Nephron progenitor cell (in vitro differentiated cells): ENCODE measurements at regions not wholly inside any gene's neighbourhood (a gene's known extent, or its start where the extent isn't known, plus 50 kb on each side); places are given as distances from the start of the nearest gene placed in this dataset.

Source experiments
- DNase-seq: peaks from one replicate; pipeline ENCODE4 v3.0.0; 2021
- H3K27ac Mint-ChIP-seq: 2 replicates; pipeline ENCODE4 v1.8.0; 2021; ENCODE audit warnings: mild to moderate bottlenecking, moderate library complexity, mixed read lengths
- H3K27me3 Mint-ChIP-seq: 2 replicates; pipeline ENCODE4 v1.8.0; 2021; ENCODE audit warnings: mild to moderate bottlenecking, low read depth, mixed read lengths; ENCODE audit not compliant: poor library complexity
- H3K36me3 Mint-ChIP-seq: 2 replicates; pipeline ENCODE4 v1.8.0; 2021; ENCODE audit warnings: low read depth, mixed read lengths
- H3K4me1 Mint-ChIP-seq: 2 replicates; pipeline ENCODE4 v1.8.0; 2021; ENCODE audit warnings: mixed read lengths
- H3K4me3 Mint-ChIP-seq: 2 replicates; pipeline ENCODE4 v1.8.0; 2021; ENCODE audit warnings: mild to moderate bottlenecking, moderate library complexity, mixed read lengths
- H3K9me3 Mint-ChIP-seq: 2 replicates; pipeline ENCODE4 v1.8.0; 2021; ENCODE audit warnings: mild to moderate bottlenecking, moderate library complexity, mixed read lengths
- TF ChIP-seq, protein P1 (sequence below): fragments of 200-600 bp; sonication (generic); IDR thresholded peaks from 2 replicates; pipeline ENCODE4 v1.5.0; 2021; ENCODE audit warnings: antibody characterized with exemption

DNA sequence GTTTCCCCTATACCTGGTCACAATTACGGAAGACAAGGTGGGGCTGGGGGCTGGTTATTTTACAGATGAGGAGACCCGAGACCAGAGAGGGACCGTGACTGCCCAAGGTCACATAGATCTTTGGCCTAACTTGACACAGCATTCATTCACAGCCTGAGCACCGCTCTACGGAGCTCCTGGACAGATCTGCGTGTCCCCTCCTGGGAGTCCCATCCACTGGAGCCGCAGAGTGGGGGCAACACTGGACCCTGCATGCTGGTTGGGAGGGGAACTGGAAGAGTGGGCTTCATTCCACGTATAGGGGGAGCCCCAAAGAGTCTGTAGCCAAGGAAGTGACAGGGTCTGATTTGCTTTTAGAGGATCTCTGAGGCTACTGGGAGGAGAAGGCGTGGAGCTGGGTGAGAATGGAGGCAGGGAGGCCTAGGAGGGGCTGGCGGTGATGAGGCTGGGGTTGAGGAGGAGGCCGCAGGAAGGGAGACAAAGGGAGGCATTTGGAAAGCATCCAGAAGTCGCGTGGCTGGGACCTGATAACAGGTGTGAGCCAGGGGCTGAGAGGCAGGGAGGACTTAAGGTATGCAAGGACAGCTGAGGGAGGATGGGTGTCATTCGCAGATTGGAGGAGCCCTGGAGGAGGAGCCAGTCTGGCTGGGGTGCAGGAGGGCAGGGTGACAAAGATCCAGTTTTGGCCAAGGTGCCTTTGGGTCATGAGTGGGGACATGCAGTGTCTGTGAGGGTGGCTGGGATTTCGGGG, 64.3 kb upstream of the IER5L start:
- Mint-ChIP-seq H3K4me1 (peaks cover 59% of the 10 kb centered on the region), H3K36me3 (no peaks in the 10 kb centered on the region), H3K27me3 (peaks cover 16% of the 10 kb centered on the region), H3K27ac (no peak overlapping the region), H3K9me3 (no peaks in the 10 kb centered on the region), H3K4me3 (no peak overlapping the region)
- no peak for DNase-seq
- TF ChIP-seq, protein P1, sequence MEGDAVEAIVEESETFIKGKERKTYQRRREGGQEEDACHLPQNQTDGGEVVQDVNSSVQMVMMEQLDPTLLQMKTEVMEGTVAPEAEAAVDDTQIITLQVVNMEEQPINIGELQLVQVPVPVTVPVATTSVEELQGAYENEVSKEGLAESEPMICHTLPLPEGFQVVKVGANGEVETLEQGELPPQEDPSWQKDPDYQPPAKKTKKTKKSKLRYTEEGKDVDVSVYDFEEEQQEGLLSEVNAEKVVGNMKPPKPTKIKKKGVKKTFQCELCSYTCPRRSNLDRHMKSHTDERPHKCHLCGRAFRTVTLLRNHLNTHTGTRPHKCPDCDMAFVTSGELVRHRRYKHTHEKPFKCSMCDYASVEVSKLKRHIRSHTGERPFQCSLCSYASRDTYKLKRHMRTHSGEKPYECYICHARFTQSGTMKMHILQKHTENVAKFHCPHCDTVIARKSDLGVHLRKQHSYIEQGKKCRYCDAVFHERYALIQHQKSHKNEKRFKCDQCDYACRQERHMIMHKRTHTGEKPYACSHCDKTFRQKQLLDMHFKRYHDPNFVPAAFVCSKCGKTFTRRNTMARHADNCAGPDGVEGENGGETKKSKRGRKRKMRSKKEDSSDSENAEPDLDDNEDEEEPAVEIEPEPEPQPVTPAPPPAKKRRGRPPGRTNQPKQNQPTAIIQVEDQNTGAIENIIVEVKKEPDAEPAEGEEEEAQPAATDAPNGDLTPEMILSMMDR = no peak

DNA sequence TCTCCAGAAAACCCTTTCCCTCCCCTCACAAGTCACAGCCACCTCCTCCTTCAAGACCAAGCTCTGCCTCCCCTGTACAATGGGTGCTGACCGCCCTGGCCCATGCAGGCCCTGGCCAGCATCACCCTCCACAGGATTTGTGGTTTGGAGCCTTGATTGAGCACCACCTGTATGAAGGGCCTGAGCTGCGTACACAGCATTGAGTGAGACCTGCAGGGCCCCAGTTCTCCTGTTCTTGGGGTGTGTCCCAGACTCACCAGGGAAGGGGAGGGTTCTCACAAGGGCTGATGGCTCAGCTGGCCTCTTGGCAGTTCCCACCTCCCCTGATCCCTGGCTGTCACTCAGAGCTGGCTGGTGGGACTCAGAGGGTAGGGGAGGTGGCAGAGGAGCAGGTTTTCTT, 63.7 kb upstream of the IER5L start:
- Mint-ChIP-seq H3K9me3 (no peaks in the 10 kb centered on the region), H3K27ac (no peak overlapping the region), H3K27me3 (peaks cover 16% of the 10 kb centered on the region), H3K36me3 (no peaks in the 10 kb centered on the region), H3K4me3 (no peak overlapping the region), H3K4me1 (peaks cover 60% of the 10 kb centered on the region)
- TF ChIP-seq, protein P1 = no peak
- no peak for DNase-seq

DNA sequence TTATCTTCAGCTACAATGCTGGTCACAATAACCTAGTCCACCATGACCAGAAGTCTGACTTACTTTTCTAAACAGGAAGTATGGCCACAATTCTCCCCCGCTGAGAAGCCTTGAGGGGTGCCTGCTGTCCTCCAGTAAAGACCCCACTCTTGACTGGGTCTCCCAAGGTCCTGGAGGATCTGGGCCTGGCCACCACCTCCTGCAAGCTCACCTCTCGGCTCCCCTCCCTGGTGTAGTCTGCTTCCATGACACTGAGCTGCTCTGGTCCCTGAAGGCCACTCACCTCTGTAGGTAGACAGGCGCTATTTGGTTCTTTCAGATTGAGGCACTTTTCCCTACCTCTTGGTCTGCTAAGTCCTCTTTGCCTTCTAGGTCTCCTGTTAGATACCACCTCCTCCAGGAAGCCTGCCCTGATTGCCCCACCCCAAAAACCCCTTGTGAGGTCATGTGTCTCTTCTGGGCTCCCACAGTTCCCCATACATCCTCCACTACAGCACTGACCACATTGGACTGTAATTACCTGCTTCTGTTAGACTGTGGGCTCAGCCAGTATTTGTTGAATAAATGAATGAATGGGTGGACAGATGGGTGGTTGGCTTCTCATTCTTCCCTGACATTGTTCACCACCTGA, 62.6 kb upstream of the IER5L start:
- TF ChIP-seq, protein P1 = no peak
- H3K36me3 Mint-ChIP-seq = no peaks in the 10 kb centered on the region
- no peak overlapping the region for H3K4me3 Mint-ChIP-seq
- H3K27ac Mint-ChIP-seq = no peak overlapping the region
- H3K4me1 Mint-ChIP-seq = peaks cover 51% of the 10 kb centered on the region
- H3K9me3 Mint-ChIP-seq = no peaks in the 10 kb centered on the region
- H3K27me3 Mint-ChIP-seq = peaks cover 16% of the 10 kb centered on the region
- no peak for DNase-seq

DNA sequence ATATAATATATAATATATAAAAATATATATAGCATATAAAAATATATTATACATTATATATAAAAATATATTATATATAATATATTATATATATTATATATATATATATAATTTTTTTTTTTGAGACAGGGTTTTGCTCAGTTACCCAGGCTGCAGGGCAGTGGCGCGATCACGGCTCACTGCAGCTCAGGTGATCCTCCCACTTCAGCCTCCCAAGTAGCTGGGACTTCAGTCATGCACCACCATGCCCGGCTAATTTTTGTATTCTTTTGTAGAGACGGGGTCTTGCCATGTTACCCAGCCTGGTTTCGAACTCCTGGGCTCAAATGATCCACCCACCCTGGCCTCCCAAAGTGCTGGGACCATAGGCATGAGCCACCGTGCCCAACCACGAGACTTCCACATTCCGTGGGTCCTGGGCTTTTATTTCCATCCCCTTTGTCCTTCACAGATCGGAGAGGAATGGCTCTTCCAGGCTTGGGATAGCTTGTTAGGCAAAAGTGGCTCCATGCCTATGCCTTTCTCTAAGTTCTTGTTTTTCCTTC, 62.0 kb upstream of the IER5L start:
- no peaks in the 10 kb centered on the region for H3K9me3 Mint-ChIP-seq
- peaks cover 46% of the 10 kb centered on the region for H3K4me1 Mint-ChIP-seq
- no peak overlapping the region for H3K4me3 Mint-ChIP-seq
- H3K27ac Mint-ChIP-seq = no peak overlapping the region
- TF ChIP-seq, protein P1 = no peak
- no peaks in the 10 kb centered on the region for H3K36me3 Mint-ChIP-seq
- no peak for DNase-seq
- peaks cover 16% of the 10 kb centered on the region for H3K27me3 Mint-ChIP-seq

DNA sequence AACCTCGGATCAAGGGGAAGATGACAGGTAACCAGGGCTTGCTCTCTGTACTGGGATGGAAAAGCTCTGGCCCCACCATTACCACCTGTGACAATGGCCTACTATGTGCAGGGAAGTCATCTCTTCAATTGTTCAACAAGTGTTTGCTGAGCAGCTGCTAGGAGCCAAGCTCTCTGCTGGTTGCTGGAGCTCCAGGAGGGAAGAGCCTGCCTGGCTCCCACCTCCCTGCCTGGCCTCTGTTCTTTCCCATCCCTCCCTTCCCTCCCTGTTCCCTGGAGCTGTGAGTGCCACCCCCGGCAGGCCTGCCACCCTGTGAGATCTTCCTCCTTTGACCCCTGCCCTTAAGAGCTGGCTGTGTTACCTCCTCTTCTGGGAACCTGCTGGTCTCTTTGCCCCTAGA, 59.7 kb upstream of the IER5L start:
- no peaks in the 10 kb centered on the region for H3K36me3 Mint-ChIP-seq
- TF ChIP-seq, protein P1 = no peak
- H3K27me3 Mint-ChIP-seq = peaks cover 10% of the 10 kb centered on the region
- H3K27ac Mint-ChIP-seq = no peak overlapping the region
- peaks cover 4% of the 10 kb centered on the region for H3K9me3 Mint-ChIP-seq
- peaks cover 38% of the 10 kb centered on the region for H3K4me1 Mint-ChIP-seq
- DNase-seq = no peak
- H3K4me3 Mint-ChIP-seq = no peak overlapping the region
